ENCODE measurements at regions not wholly inside any gene's neighbourhood (a gene's known extent, or its start where the extent isn't known, plus 50 kb on each side); places are given as distances from the start of the nearest gene placed in this dataset.

DNA sequence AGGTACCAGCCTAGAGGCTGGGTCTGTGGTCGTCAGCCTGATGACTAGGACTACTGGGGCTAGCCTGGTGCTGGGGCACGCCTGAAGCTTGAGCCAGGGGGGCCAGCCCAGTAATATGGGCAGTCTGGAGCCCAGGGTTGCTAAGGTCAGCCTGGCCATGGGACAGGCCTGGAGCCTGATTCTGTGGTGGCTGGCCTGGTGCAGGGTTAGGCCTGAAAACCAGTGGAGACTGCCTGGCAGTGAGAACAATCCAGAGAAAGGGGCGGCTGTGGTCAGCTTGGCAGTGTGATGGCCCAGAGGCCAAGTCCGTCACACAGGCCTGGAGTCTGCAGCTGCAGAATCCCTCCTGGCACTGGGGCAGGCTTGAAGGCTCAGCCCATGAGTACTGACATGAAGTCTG is 445.8 kb downstream of the SATB2 start:
- TF ChIP-seq, protein P1, sequence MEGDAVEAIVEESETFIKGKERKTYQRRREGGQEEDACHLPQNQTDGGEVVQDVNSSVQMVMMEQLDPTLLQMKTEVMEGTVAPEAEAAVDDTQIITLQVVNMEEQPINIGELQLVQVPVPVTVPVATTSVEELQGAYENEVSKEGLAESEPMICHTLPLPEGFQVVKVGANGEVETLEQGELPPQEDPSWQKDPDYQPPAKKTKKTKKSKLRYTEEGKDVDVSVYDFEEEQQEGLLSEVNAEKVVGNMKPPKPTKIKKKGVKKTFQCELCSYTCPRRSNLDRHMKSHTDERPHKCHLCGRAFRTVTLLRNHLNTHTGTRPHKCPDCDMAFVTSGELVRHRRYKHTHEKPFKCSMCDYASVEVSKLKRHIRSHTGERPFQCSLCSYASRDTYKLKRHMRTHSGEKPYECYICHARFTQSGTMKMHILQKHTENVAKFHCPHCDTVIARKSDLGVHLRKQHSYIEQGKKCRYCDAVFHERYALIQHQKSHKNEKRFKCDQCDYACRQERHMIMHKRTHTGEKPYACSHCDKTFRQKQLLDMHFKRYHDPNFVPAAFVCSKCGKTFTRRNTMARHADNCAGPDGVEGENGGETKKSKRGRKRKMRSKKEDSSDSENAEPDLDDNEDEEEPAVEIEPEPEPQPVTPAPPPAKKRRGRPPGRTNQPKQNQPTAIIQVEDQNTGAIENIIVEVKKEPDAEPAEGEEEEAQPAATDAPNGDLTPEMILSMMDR (IDR thresholded peaks at IDR 0.05) = no peak
- TF ChIP-seq, protein P2, sequence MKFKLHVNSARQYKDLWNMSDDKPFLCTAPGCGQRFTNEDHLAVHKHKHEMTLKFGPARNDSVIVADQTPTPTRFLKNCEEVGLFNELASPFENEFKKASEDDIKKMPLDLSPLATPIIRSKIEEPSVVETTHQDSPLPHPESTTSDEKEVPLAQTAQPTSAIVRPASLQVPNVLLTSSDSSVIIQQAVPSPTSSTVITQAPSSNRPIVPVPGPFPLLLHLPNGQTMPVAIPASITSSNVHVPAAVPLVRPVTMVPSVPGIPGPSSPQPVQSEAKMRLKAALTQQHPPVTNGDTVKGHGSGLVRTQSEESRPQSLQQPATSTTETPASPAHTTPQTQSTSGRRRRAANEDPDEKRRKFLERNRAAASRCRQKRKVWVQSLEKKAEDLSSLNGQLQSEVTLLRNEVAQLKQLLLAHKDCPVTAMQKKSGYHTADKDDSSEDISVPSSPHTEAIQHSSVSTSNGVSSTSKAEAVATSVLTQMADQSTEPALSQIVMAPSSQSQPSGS (CRISPR knock-in tag; IDR thresholded peaks at IDR 0.05; ENCODE audit: borderline replicate concordance, low read depth) = no peak
- TF ChIP-seq NFYB (CRISPR knock-in tag; conservative IDR thresholded peaks at IDR 0.05; ENCODE audit: low read depth) = no peak
- TF ChIP-seq, protein P3, sequence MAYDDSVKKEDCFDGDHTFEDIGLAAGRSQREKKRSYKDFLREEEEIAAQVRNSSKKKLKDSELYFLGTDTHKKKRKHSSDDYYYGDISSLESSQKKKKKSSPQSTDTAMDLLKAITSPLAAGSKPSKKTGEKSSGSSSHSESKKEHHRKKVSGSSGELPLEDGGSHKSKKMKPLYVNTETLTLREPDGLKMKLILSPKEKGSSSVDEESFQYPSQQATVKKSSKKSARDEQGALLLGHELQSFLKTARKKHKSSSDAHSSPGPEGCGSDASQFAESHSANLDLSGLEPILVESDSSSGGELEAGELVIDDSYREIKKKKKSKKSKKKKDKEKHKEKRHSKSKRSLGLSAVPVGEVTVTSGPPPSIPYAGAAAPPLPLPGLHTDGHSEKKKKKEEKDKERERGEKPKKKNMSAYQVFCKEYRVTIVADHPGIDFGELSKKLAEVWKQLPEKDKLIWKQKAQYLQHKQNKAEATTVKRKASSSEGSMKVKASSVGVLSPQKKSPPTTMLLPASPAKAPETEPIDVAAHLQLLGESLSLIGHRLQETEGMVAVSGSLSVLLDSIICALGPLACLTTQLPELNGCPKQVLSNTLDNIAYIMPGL (CRISPR knock-in tag; IDR thresholded peaks at IDR 0.05) = no peak
- TF ChIP-seq, protein P4, sequence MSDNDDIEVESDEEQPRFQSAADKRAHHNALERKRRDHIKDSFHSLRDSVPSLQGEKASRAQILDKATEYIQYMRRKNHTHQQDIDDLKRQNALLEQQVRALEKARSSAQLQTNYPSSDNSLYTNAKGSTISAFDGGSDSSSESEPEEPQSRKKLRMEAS (CRISPR knock-in tag; IDR thresholded peaks at IDR 0.05) = no peak
- TF ChIP-seq ZNF423 (CRISPR knock-in tag; IDR thresholded peaks at IDR 0.05) = no peak
- TF ChIP-seq ATF6 (CRISPR knock-in tag; IDR thresholded peaks at IDR 0.05) = no peak

Measured in WTC11 (cell line).